B cell (primary cell): ENCODE measurements at regions not wholly inside any gene's neighbourhood (a gene's known extent, or its start where the extent isn't known, plus 50 kb on each side); places are given as distances from the start of the nearest gene placed in this dataset.

Experiments
- ATAC-seq: fragments of 200-7000 bp; cut with Tn5 transposase; one replicate; pipeline ENCODE4 v1.10.0; 2021; ENCODE audit warnings: low read depth, mild to moderate bottlenecking, moderate number of reproducible peaks, moderate library complexity
- CTCF ChIA-PET: fragments of 350-600 bp; sonication (Branson Sonifier 250); formaldehyde crosslinking; loops from one replicate; lab custom pipeline; 2021; ENCODE audit warnings: antibody characterized with exemption, inconsistent platforms; lab: Charles Lee
- POLR2A ChIA-PET: fragments of 350-600 bp; sonication (Branson Sonifier 250); formaldehyde crosslinking; loops from one replicate; lab custom pipeline; 2021; ENCODE audit warnings: antibody characterized with exemption; lab: Charles Lee
- DNase-seq: peaks from one replicate; pipeline ENCODE4 v3.0.0; 2013
- H2AFZ ChIP-seq: 2 replicates; pipeline ENCODE4 v1.6.1; 2012; ENCODE audit warnings: mild to moderate bottlenecking, low read depth, low read length; ENCODE audit not compliant: insufficient read depth, poor library complexity, severe bottlenecking
- H3K27ac ChIP-seq, 2 donors: 1 replicate in 1 of 2; 2 replicates in 1 of 2; pipeline ENCODE4 v1.5.1; 2012 to 2013; ENCODE audit warnings: low read length in 2 of 2, mild to moderate bottlenecking in 2 of 2, moderate library complexity in 1 of 2
- H3K27me3 ChIP-seq, 4 experiments: fragments of 200-600 bp in 1 of 4; sonication (generic) in 1 of 4; replicated peaks in 1 of 4; 1 replicate in 2 of 4; 2 replicates in 2 of 4; pipeline versions ENCODE4 v1.6.1 to v1.7.0; 2013 to 2016; ENCODE audit warnings: low read length in 3 of 4, mild to moderate bottlenecking in 2 of 4, mixed read lengths in 1 of 4, moderate library complexity in 1 of 4; ENCODE audit not compliant: insufficient read depth in 4 of 4, control insufficient read depth in 3 of 4; ENCODE audit errors: control extremely low read depth in 1 of 4
- H3K36me3 ChIP-seq, 2 experiments: replicated peaks in 1 of 2; 1 replicate in 1 of 2; 2 replicates in 1 of 2; pipeline versions ENCODE4 v1.6.1 to v1.7.1; 2013; ENCODE audit warnings: low read length in 1 of 2; ENCODE audit not compliant: insufficient read depth in 2 of 2, control insufficient read depth in 1 of 2; ENCODE audit errors: control extremely low read depth in 1 of 2, extremely low read depth in 1 of 2
- H3K4me1 ChIP-seq, 2 donors: fragments of 200-600 bp in 1 of 2; sonication (generic) in 1 of 2; 1 replicate in 1 of 2; 2 replicates in 1 of 2; pipeline versions ENCODE4 v1.5.1 to v1.6.1; 2013 to 2017; ENCODE audit warnings: low read length in 2 of 2; ENCODE audit not compliant: control insufficient read depth in 2 of 2, insufficient read depth in 2 of 2
- H3K4me2 ChIP-seq: replicated peaks from 2 replicates; pipeline ENCODE3; 2012; ENCODE audit warnings: mild to moderate bottlenecking, low read depth, low read length; ENCODE audit not compliant: poor library complexity, severe bottlenecking
- H3K4me3 ChIP-seq, 5 experiments: fragments of 200-600 bp in 1 of 5; sonication (generic) in 1 of 5; 1 replicate in 3 of 5; 2 replicates in 2 of 5; pipeline versions ENCODE4 v1.5.1 to v1.7.0; 2011 to 2016; ENCODE audit warnings: low read length in 4 of 5, mild to moderate bottlenecking in 4 of 5, low read depth in 2 of 5, control low read depth in 1 of 5, moderate library complexity in 1 of 5; ENCODE audit not compliant: insufficient read depth in 1 of 5; ENCODE audit errors: control extremely low read depth in 1 of 5, extremely low read depth in 1 of 5
- H3K79me2 ChIP-seq: fragments of 200-600 bp; sonication (generic); one replicate; pipeline ENCODE4 v1.6.0; 2016; ENCODE audit warnings: low read length; ENCODE audit not compliant: control insufficient read depth, insufficient read depth
- H3K9ac ChIP-seq: fragments of 200-600 bp; sonication (generic); 2 replicates; pipeline ENCODE4 v1.6.1; 2017; ENCODE audit warnings: mild to moderate bottlenecking, low read length, moderate library complexity
- H3K9me3 ChIP-seq, 3 donors: one replicate each; pipeline versions ENCODE4 v1.6.1 to v1.7.1; 2013; ENCODE audit warnings: low read length in 2 of 3; ENCODE audit not compliant: control insufficient read depth in 2 of 3, insufficient read depth in 1 of 3; ENCODE audit errors: control extremely low read depth in 1 of 3
- H4K20me1 ChIP-seq: 2 replicates; pipeline ENCODE4 v1.6.0; 2012; ENCODE audit warnings: mild to moderate bottlenecking, low read length; ENCODE audit not compliant: insufficient read depth, control insufficient read depth, poor library complexity, severe bottlenecking
- H3K27ac Mint-ChIP-seq: one replicate; pipeline ENCODE4 v1.8.0; 2021; ENCODE audit warnings: mixed read lengths
- H3K27me3 Mint-ChIP-seq: one replicate; pipeline ENCODE4 v1.8.0; 2021; ENCODE audit warnings: mixed read lengths
- H3K4me1 Mint-ChIP-seq: one replicate; pipeline ENCODE4 v1.8.0; 2021; ENCODE audit warnings: mixed read lengths
- H3K4me3 Mint-ChIP-seq: one replicate; pipeline ENCODE4 v1.8.0; 2021; ENCODE audit warnings: mixed read lengths
- H3K9me3 Mint-ChIP-seq: one replicate; pipeline ENCODE4 v1.8.0; 2022; ENCODE audit warnings: mixed read lengths; ENCODE audit not compliant: insufficient read depth
- EZH2 ChIP-seq: IDR thresholded peaks from 2 replicates; pipeline ENCODE4 v1.6.1; 2012; ENCODE audit warnings: borderline replicate concordance, low read depth, mild to moderate bottlenecking, moderate library complexity, low read length; ENCODE audit not compliant: insufficient read depth, poor library complexity, severe bottlenecking
- WGBS: methylation state at CpG from one replicate; pipeline ENCODE4 v1.1.5; 2013; ENCODE audit warnings: missing lambda C conversion rate; ENCODE audit not compliant: insufficient coverage; 5-methylcytosine and 5-hydroxymethylcytosine counted together
- intact Hi-C: fragments of 100-400 bp; cut with micrococcal nuclease; formaldehyde crosslinking; loops from one replicate; pipeline ENCODE4 v1.10.0; 2022
- TF ChIP-seq, protein P1 (sequence below): fragments of 200-600 bp; IDR thresholded peaks from one replicate; pipeline ENCODE4 v1.8.0; 2022; ENCODE audit warnings: antibody characterized with exemption, mild to moderate bottlenecking

- CTCF ChIA-PET, result interaction anchor here (1.5 kb wide), 1 partner anchor 28 kb away, joined by 4 read pairs; no protein-coding TSS in a partner anchor
- Histone ChIP-seq H3K79me2 (no peaks in the 10 kb centered on the region), H3K9ac (no peak overlapping the region), H3K36me3 (no peaks in the 10 kb centered on the region), H3K27ac (no peak overlapping the region), H3K27me3 (peaks cover 0 to 7% (median 2%) of the 10 kb centered on the region in 4 experiments), H3K4me2 (no peak overlapping the region), H2AFZ (no peak overlapping the region), H3K9me3 (peaks cover 0 to 4% (median 3%) of the 10 kb centered on the region in 3 donors), H4K20me1 (no peaks in the 10 kb centered on the region), H3K4me1 (no peaks in the 10 kb centered on the region), H3K4me3 (no peak overlapping the region)
- H3K4me1 Mint-ChIP-seq, result no peaks in the 10 kb centered on the region
- TF ChIP-seq, protein P1, sequence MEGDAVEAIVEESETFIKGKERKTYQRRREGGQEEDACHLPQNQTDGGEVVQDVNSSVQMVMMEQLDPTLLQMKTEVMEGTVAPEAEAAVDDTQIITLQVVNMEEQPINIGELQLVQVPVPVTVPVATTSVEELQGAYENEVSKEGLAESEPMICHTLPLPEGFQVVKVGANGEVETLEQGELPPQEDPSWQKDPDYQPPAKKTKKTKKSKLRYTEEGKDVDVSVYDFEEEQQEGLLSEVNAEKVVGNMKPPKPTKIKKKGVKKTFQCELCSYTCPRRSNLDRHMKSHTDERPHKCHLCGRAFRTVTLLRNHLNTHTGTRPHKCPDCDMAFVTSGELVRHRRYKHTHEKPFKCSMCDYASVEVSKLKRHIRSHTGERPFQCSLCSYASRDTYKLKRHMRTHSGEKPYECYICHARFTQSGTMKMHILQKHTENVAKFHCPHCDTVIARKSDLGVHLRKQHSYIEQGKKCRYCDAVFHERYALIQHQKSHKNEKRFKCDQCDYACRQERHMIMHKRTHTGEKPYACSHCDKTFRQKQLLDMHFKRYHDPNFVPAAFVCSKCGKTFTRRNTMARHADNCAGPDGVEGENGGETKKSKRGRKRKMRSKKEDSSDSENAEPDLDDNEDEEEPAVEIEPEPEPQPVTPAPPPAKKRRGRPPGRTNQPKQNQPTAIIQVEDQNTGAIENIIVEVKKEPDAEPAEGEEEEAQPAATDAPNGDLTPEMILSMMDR, result no peak
- TF ChIP-seq EZH2, result no peak
- ATAC-seq (no peak), DNase-seq (no peak)
- H3K27ac Mint-ChIP-seq, result no peak overlapping the region
- peaks cover 3% of the 10 kb centered on the region for H3K9me3 Mint-ChIP-seq
- peaks cover 28% of the 10 kb centered on the region for H3K27me3 Mint-ChIP-seq
- intact Hi-C loops, result no loop called here
- no peak overlapping the region for H3K4me3 Mint-ChIP-seq
- no CpG with 5 or more reads among the region's 3 CpGs for WGBS
- POLR2A ChIA-PET, result no interaction called here
These were observed 74.0 kb upstream of the SLC6A6 start for GRCh38 chr3:14328422-14328821.

GRCh38 chr3:14329116-14329830 is 73.1 kb upstream of the SLC6A6 start:
- Mint-ChIP-seq H3K27ac (no peak overlapping the region), H3K27me3 (peaks cover 23% of the 10 kb centered on the region), H3K4me3 (no peak overlapping the region), H3K9me3 (peaks cover 3% of the 10 kb centered on the region), H3K4me1 (no peaks in the 10 kb centered on the region)
- intact Hi-C loops, result no loop called here
- no peak overlapping the region for H3K4me2 ChIP-seq
- H2AFZ ChIP-seq, result no peak overlapping the region
- ATAC-seq (no peak), DNase-seq (no peak)
- H4K20me1 ChIP-seq, result no peaks in the 10 kb centered on the region
- ChIA-PET CTCF (interaction anchor here (0.8 to 1.5 kb wide), 2 partner anchors 29 to 139 kb away, joined by 3 to 4 read pairs; no protein-coding TSS in a partner anchor), POLR2A (no interaction called here)
- H3K9me3 ChIP-seq, result peaks cover 0 to 4% (median 3%) of the 10 kb centered on the region in 3 donors
- no peak overlapping the region for H3K4me3 ChIP-seq
- peaks cover 0 to 7% (median 2%) of the 10 kb centered on the region in 4 experiments for H3K27me3 ChIP-seq
- no peak for TF ChIP-seq EZH2
- TF ChIP-seq, protein P1, result no peak
- no peaks in the 10 kb centered on the region for H3K4me1 ChIP-seq
- no peaks in the 10 kb centered on the region for H3K79me2 ChIP-seq
- H3K36me3 ChIP-seq, result no peaks in the 10 kb centered on the region
- no peak overlapping the region for H3K9ac ChIP-seq
- WGBS, result 77% methylated on average over 5 of the region's 11 CpGs
- no peak overlapping the region for H3K27ac ChIP-seq
